Liver (tissue), 8 donors: ENCODE measurements at regions not wholly inside any gene's neighbourhood (a gene's known extent, or its start where the extent isn't known, plus 50 kb on each side); places are given as distances from the start of the nearest gene placed in this dataset.
A peak's percentile ranks its signal among the peaks of the same experiment; 100 is the strongest.

Experiments
- DNase-seq: peaks from one replicate; pipeline ENCODE4 v3.0.0-alpha.2; 2017; ENCODE audit warnings: low spot score
- H3K27ac ChIP-seq, 2 donors: one replicate each; pipeline ENCODE4 v1.7.0; 2013; ENCODE audit warnings: inconsistent platforms in 2 of 2, low read length in 2 of 2, control low read depth in 1 of 2, low read depth in 1 of 2, mild to moderate bottlenecking in 1 of 2
- H3K27me3 ChIP-seq, 4 donors: one replicate each; pipeline versions ENCODE4 v1.6.1 to v1.7.0; 2013; ENCODE audit warnings: low read length in 3 of 4, inconsistent platforms in 1 of 4, mild to moderate bottlenecking in 1 of 4, moderate library complexity in 1 of 4; ENCODE audit not compliant: control insufficient read depth in 4 of 4, insufficient read depth in 4 of 4
- H3K36me3 ChIP-seq, 4 donors: one replicate each; pipeline versions ENCODE4 v1.6.1 to v1.7.0; 2013; ENCODE audit warnings: low read length in 3 of 4, mild to moderate bottlenecking in 3 of 4, low read depth in 1 of 4, moderate library complexity in 1 of 4; ENCODE audit not compliant: control insufficient read depth in 4 of 4, insufficient read depth in 3 of 4
- H3K4me1 ChIP-seq, 4 donors: one replicate each; pipeline versions ENCODE4 v1.6.1 to v1.7.0; 2013; ENCODE audit warnings: low read length in 3 of 4, mild to moderate bottlenecking in 3 of 4, moderate library complexity in 1 of 4; ENCODE audit not compliant: control insufficient read depth in 4 of 4, insufficient read depth in 4 of 4
- H3K4me3 ChIP-seq, 3 donors: one replicate each; pipeline versions ENCODE4 v1.6.1 to v1.7.0; 2013; ENCODE audit warnings: low read length in 3 of 3, control low read depth in 1 of 3, low read depth in 1 of 3, mild to moderate bottlenecking in 1 of 3
- H3K9ac ChIP-seq, 2 donors: one replicate each; pipeline ENCODE4 v1.7.0; 2013; ENCODE audit warnings: low read length in 2 of 2, mild to moderate bottlenecking in 2 of 2, moderate library complexity in 2 of 2, control low read depth in 1 of 2, low read depth in 1 of 2
- H3K9me3 ChIP-seq, 4 donors: one replicate each; pipeline versions ENCODE4 v1.6.1 to v1.7.0; 2013; ENCODE audit warnings: low read length in 3 of 4; ENCODE audit not compliant: control insufficient read depth in 4 of 4
- CTCF ChIP-seq: fragments of 150-350 bp; IDR thresholded peaks from 2 replicates; pipeline ENCODE4 v1.5.1; 2017; ENCODE audit warnings: improper control_type of control experiment, low read depth, low read length; ENCODE audit not compliant: missing input control
- EGR1 ChIP-seq, 2 donors: IDR thresholded peaks; 2 replicates each; pipeline ENCODE4 v1.6.1; 2016 to 2018; ENCODE audit warnings: antibody characterized with exemption in 2 of 2, low read depth in 2 of 2
- HNF4A ChIP-seq, 2 donors: conservative IDR thresholded peaks; 2 replicates each; pipeline ENCODE4 v1.6.1; 2016; ENCODE audit warnings: antibody characterized with exemption in 2 of 2, mild to moderate bottlenecking in 2 of 2
- NR2F2 ChIP-seq: IDR thresholded peaks from 2 replicates; pipeline ENCODE4 v1.6.1; 2016; ENCODE audit warnings: antibody characterized with exemption
- REST ChIP-seq: IDR thresholded peaks from 2 replicates; pipeline ENCODE4 v1.6.1; 2016; ENCODE audit warnings: antibody characterized with exemption, mild to moderate bottlenecking
- RXRA ChIP-seq, 2 donors: IDR thresholded peaks; 2 replicates each; pipeline ENCODE4 v1.6.1; 2017 to 2018; ENCODE audit warnings: antibody characterized with exemption in 2 of 2, mild to moderate bottlenecking in 1 of 2
- SP1 ChIP-seq: IDR thresholded peaks from 2 replicates; pipeline ENCODE4 v1.6.1; 2018; ENCODE audit warnings: antibody characterized with exemption, mild to moderate bottlenecking
- TAF1 ChIP-seq: conservative IDR thresholded peaks from 2 replicates; pipeline ENCODE4 v1.6.1; 2016; ENCODE audit warnings: antibody characterized with exemption, mild to moderate bottlenecking
- YY1 ChIP-seq: IDR thresholded peaks from 2 replicates; pipeline ENCODE4 v1.6.1; 2016; ENCODE audit warnings: antibody characterized with exemption, mild to moderate bottlenecking
- ZBTB33 ChIP-seq: IDR thresholded peaks from 2 replicates; pipeline ENCODE4 v1.6.1; 2016; ENCODE audit warnings: antibody characterized with exemption
- WGBS: extraction: QIAGEN DNeasy Blood & Tissue Kit; methylation state at CpG from one replicate; pipeline ENCODE4 v1.1.7; 2013; 5-methylcytosine and 5-hydroxymethylcytosine counted together
- TF ChIP-seq, protein P1 (sequence below): IDR thresholded peaks from 2 replicates; pipeline ENCODE4 v1.6.1; 2016; ENCODE audit warnings: antibody characterized with exemption
- donor health status: healthy.
- donor health status: healthy.
- donor health status: healthy.
- donor health status: healthy.
- donor health status: healthy.

DNA sequence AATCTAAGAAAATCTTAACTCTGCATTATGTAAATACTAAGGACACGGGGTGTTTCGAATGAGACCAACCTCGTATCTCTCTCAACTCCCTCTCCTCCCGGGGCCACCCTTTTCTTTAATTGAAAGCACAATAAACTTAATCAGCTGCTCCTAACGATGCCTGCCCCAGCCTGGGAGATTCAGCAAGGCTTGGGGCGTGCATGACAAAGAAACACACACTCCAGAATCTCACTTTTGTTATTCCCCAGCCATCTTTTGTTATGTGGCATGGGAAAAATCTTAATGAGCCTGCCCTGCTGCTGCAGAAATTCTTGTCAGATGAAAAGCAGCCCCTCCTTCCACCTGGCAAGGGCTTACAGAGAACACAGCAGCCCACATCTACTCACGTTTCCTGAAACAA lies 117.4 kb downstream of the TTLL2 start:
- TF ChIP-seq, protein P1, sequence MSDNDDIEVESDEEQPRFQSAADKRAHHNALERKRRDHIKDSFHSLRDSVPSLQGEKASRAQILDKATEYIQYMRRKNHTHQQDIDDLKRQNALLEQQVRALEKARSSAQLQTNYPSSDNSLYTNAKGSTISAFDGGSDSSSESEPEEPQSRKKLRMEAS: no peak
- no peak for TF ChIP-seq TAF1
- Histone ChIP-seq H3K27ac (no peak overlapping the region), H3K9ac (no peak overlapping the region), H3K36me3 (no peaks in the 10 kb centered on the region), H3K4me1 (no peaks in the 10 kb centered on the region), H3K9me3 (no peaks in the 10 kb centered on the region), H3K27me3 (no peaks in the 10 kb centered on the region), H3K4me3 (no peak overlapping the region)
- no peak for DNase-seq
- WGBS: 75% methylated on average over 7 of the region's 7 CpGs

DNA sequence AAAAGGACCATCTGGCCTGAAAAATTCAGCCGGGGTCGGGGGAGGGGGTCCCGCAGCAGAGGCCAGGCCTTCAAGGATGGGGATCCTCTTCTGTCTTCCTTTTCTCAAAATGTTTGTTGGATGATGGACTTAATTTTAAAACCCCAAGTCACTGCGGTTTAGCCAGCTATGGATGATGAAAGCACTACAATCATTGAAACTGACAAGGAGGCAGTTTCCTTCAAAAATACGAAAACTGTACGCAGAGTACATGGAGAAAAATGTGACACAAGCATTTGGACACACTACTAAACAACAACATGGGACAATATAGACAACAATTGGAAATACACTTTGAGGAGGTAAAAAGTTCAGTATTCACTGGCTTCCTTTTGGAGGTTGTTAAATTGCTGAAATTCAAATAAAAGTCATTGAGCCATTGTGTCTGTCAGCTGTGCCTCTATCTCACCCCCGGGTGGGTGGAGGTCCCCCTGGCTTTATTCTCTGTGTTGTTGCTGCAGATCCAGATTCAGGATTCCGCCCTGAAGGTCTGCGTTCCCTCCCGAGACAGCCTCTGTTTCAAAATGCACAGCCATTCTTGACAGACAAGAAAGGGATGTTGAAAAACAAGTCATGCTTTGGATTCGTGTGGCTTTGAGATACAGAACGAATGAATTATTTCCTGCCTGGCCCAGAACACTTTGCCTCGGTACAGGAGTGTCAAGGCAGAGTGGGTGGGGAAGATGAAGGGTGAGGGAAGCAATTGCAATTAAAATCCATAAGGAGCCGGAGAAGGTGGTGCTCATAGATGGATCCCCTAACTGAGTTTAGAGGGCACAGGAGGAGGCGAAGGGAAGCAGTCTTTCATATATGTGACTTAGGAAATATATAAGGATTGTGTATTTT lies 118.2 kb downstream of the TTLL2 start:
- Histone ChIP-seq H3K27me3 (no peaks in the 10 kb centered on the region), H3K36me3 (no peaks in the 10 kb centered on the region), H3K9ac (no peak overlapping the region), H3K4me1 (no peaks in the 10 kb centered on the region), H3K4me3 (no peak overlapping the region), H3K9me3 (no peaks in the 10 kb centered on the region), H3K27ac (no peak overlapping the region)
- TF ChIP-seq NR2F2 (no peak), YY1 (no peak)
- WGBS: 85% methylated on average over 15 of the region's 15 CpGs
- peak; percentile 2 for DNase-seq

GRCh38 chr6:167444602-167445346 lies 119.9 kb downstream of the TTLL2 start:
- 93% methylated on average over 9 of the region's 9 CpGs for WGBS
- Histone ChIP-seq H3K4me3 (no peak overlapping the region), H3K27ac (no peak overlapping the region), H3K9me3 (no peaks in the 10 kb centered on the region), H3K36me3 (no peaks in the 10 kb centered on the region), H3K27me3 (no peaks in the 10 kb centered on the region), H3K4me1 (no peaks in the 10 kb centered on the region), H3K9ac (no peak overlapping the region)
- TF ChIP-seq NR2F2 (no peak), YY1 (no peak), REST (no peak), RXRA (IDR thresholded peaks at IDR 0.05) (no peak), EGR1 (IDR thresholded peaks at IDR 0.05; ENCODE audit: low read depth in 2 of 2) (no peak), TAF1 (no peak), CTCF (no peak), HNF4A (conservative IDR thresholded peaks at IDR 0.05) (no peak), SP1 (no peak), ZBTB33 (no peak)
- TF ChIP-seq, protein P1: no peak
- no peak for DNase-seq
